ENCODE measurements at regions not wholly inside any gene's neighbourhood (a gene's known extent, or its start where the extent isn't known, plus 50 kb on each side); places are given as distances from the start of the nearest gene placed in this dataset.

GRCh38 chr12:19998411-19998810 lies 369.9 kb upstream of the PDE3A start:
- H3K36me3 Mint-ChIP-seq (ENCODE audit: low read depth), result no peaks in the 10 kb centered on the region
- no peak overlapping the region for H3K27ac Mint-ChIP-seq (ENCODE audit: unreplicated experiment)
- peaks cover 34% of the 10 kb centered on the region for H3K4me1 Mint-ChIP-seq (ENCODE audit: low read depth)
- no peak for DNase-seq (ENCODE audit: low spot score)
- no peaks in the 10 kb centered on the region for H3K9me3 Mint-ChIP-seq (ENCODE audit: low read depth)
- no peak overlapping the region for H3K4me3 Mint-ChIP-seq (ENCODE audit: unreplicated experiment)
- TF ChIP-seq CTCF (IDR thresholded peaks at IDR 0.05), result no peak
- no peaks in the 10 kb centered on the region for H3K27me3 Mint-ChIP-seq (ENCODE audit: low read depth)

GRCh38 chr12:19998961-19999804 lies 369.2 kb upstream of the PDE3A start:
- no peak for TF ChIP-seq CTCF (IDR thresholded peaks at IDR 0.05)
- H3K4me1 Mint-ChIP-seq (ENCODE audit: low read depth), result peaks cover 34% of the 10 kb centered on the region
- no peak for DNase-seq (ENCODE audit: low spot score)
- H3K4me3 Mint-ChIP-seq (ENCODE audit: unreplicated experiment), result no peak overlapping the region
- H3K9me3 Mint-ChIP-seq (ENCODE audit: low read depth), result no peaks in the 10 kb centered on the region
- no peaks in the 10 kb centered on the region for H3K36me3 Mint-ChIP-seq (ENCODE audit: low read depth)
- H3K27me3 Mint-ChIP-seq (ENCODE audit: low read depth), result no peaks in the 10 kb centered on the region
- peak overlapping the region; percentile 82 for H3K27ac Mint-ChIP-seq (ENCODE audit: unreplicated experiment)

GRCh38 chr12:19999805-20000138 lies 368.6 kb upstream of the PDE3A start:
- Mint-ChIP-seq H3K36me3 (ENCODE audit: low read depth) (no peaks in the 10 kb centered on the region), H3K4me3 (ENCODE audit: unreplicated experiment) (no peak overlapping the region), H3K27me3 (ENCODE audit: low read depth) (no peaks in the 10 kb centered on the region), H3K4me1 (ENCODE audit: low read depth) (peaks cover 34% of the 10 kb centered on the region), H3K27ac (ENCODE audit: unreplicated experiment) (no peak overlapping the region), H3K9me3 (ENCODE audit: low read depth) (no peaks in the 10 kb centered on the region)
- DNase-seq (ENCODE audit: low spot score), result no peak
- TF ChIP-seq CTCF (IDR thresholded peaks at IDR 0.05), result no peak

GRCh38 chr12:20000229-20000849 lies 368.0 kb upstream of the PDE3A start:
- Mint-ChIP-seq H3K4me1 (ENCODE audit: low read depth) (peaks cover 36% of the 10 kb centered on the region), H3K36me3 (ENCODE audit: low read depth) (no peaks in the 10 kb centered on the region), H3K9me3 (ENCODE audit: low read depth) (no peaks in the 10 kb centered on the region), H3K4me3 (ENCODE audit: unreplicated experiment) (no peak overlapping the region), H3K27ac (ENCODE audit: unreplicated experiment) (no peak overlapping the region), H3K27me3 (ENCODE audit: low read depth) (no peaks in the 10 kb centered on the region)
- DNase-seq (ENCODE audit: low spot score), result no peak
- TF ChIP-seq CTCF (IDR thresholded peaks at IDR 0.05), result no peak

- Mint-ChIP-seq H3K9me3 (ENCODE audit: low read depth) (no peaks in the 10 kb centered on the region), H3K4me3 (ENCODE audit: unreplicated experiment) (no peak overlapping the region), H3K27me3 (ENCODE audit: low read depth) (no peaks in the 10 kb centered on the region), H3K4me1 (ENCODE audit: low read depth) (peaks cover 33% of the 10 kb centered on the region), H3K36me3 (ENCODE audit: low read depth) (no peaks in the 10 kb centered on the region), H3K27ac (ENCODE audit: unreplicated experiment) (no peak overlapping the region)
- no peak for DNase-seq (ENCODE audit: low spot score)
- no peak for TF ChIP-seq CTCF (IDR thresholded peaks at IDR 0.05)
Measured at GRCh38 chr12:20003252-20003651, 365.1 kb upstream of the PDE3A start.

Measured in chondrocyte (in vitro differentiated cells).